ENCODE measurements at regions not wholly inside any gene's neighbourhood (a gene's known extent, or its start where the extent isn't known, plus 50 kb on each side); places are given as distances from the start of the nearest gene placed in this dataset.
"Not testable (repeated sequence)": the region's sequence is repeated elsewhere in the genome, so short reads cannot be mapped to it uniquely, and the experiment has no call there.

- Histone ChIP-seq H3K9me3 (ENCODE audit: control insufficient read depth, low read length) (no peaks in the 10 kb centered on the region), H3K4me1 (ENCODE audit: control insufficient read depth, insufficient read depth, low read length) (peaks cover 34% of the 10 kb centered on the region), H3K27me3 (replicated peaks; ENCODE audit: control insufficient read depth, insufficient read depth, low read length) (no peaks in the 10 kb centered on the region), H3K9ac (ENCODE audit: low read length) (peak overlapping the region; percentile 39), H3K4me3 (ENCODE audit: low read length) (peak overlapping the region; percentile 36), H3K36me3 (ENCODE audit: control insufficient read depth, insufficient read depth, low read length, severe bottlenecking) (no peaks in the 10 kb centered on the region)
- peak; percentile 59 for DNase-seq (ENCODE audit: low read depth)
These were observed 298.2 kb upstream of the COL3A1 start for GRCh38 chr2:188676010-188676400.

GRCh38 chr2:188677142-188677541 lies 297.0 kb upstream of the COL3A1 start:
- H3K4me1 ChIP-seq (ENCODE audit: control insufficient read depth, insufficient read depth, low read length): peaks cover 34% of the 10 kb centered on the region
- H3K27me3 ChIP-seq (replicated peaks; ENCODE audit: control insufficient read depth, insufficient read depth, low read length): no peaks in the 10 kb centered on the region
- no peak overlapping the region for H3K4me3 ChIP-seq (ENCODE audit: low read length)
- no peaks in the 10 kb centered on the region for H3K36me3 ChIP-seq (ENCODE audit: control insufficient read depth, insufficient read depth, low read length, severe bottlenecking)
- no peak overlapping the region for H3K9ac ChIP-seq (ENCODE audit: low read length)
- H3K9me3 ChIP-seq (ENCODE audit: control insufficient read depth, low read length): no peaks in the 10 kb centered on the region
- no peak for DNase-seq (ENCODE audit: low read depth)

GRCh38 chr2:188678882-188679281 lies 295.3 kb upstream of the COL3A1 start:
- H3K9ac ChIP-seq (ENCODE audit: low read length): no peak overlapping the region
- peaks cover 34% of the 10 kb centered on the region for H3K4me1 ChIP-seq (ENCODE audit: control insufficient read depth, insufficient read depth, low read length)
- H3K9me3 ChIP-seq (ENCODE audit: control insufficient read depth, low read length): no peaks in the 10 kb centered on the region
- H3K36me3 ChIP-seq (ENCODE audit: control insufficient read depth, insufficient read depth, low read length, severe bottlenecking): no peaks in the 10 kb centered on the region
- H3K27me3 ChIP-seq (replicated peaks; ENCODE audit: control insufficient read depth, insufficient read depth, low read length): no peaks in the 10 kb centered on the region
- DNase-seq (ENCODE audit: low read depth): peak; percentile 84
- H3K4me3 ChIP-seq (ENCODE audit: low read length): no peak overlapping the region

- H3K4me3 ChIP-seq (ENCODE audit: low read length): no peak overlapping the region
- no peaks in the 10 kb centered on the region for H3K36me3 ChIP-seq (ENCODE audit: control insufficient read depth, insufficient read depth, low read length, severe bottlenecking)
- DNase-seq (ENCODE audit: low read depth): no peak
- H3K9ac ChIP-seq (ENCODE audit: low read length): no peak overlapping the region
- H3K9me3 ChIP-seq (ENCODE audit: control insufficient read depth, low read length): no peaks in the 10 kb centered on the region
- no peaks in the 10 kb centered on the region for H3K27me3 ChIP-seq (replicated peaks; ENCODE audit: control insufficient read depth, insufficient read depth, low read length)
- peaks cover 8% of the 10 kb centered on the region for H3K4me1 ChIP-seq (ENCODE audit: control insufficient read depth, insufficient read depth, low read length)
These were observed 291.3 kb upstream of the COL3A1 start for GRCh38 chr2:188682838-188683237.

- Histone ChIP-seq H3K4me3 (ENCODE audit: low read length) (no peak overlapping the region), H3K9me3 (ENCODE audit: control insufficient read depth, low read length) (no peaks in the 10 kb centered on the region), H3K36me3 (ENCODE audit: control insufficient read depth, insufficient read depth, low read length, severe bottlenecking) (no peaks in the 10 kb centered on the region), H3K9ac (ENCODE audit: low read length) (no peak overlapping the region), H3K27me3 (replicated peaks; ENCODE audit: control insufficient read depth, insufficient read depth, low read length) (no peaks in the 10 kb centered on the region), H3K4me1 (ENCODE audit: control insufficient read depth, insufficient read depth, low read length) (no peaks in the 10 kb centered on the region)
- no peak for DNase-seq (ENCODE audit: low read depth)
These were observed 289.4 kb upstream of the COL3A1 start for GRCh38 chr2:188684795-188685194.

GRCh38 chr2:188693111-188693510 lies 281.1 kb upstream of the COL3A1 start:
- no peak for DNase-seq (ENCODE audit: low read depth)
- Histone ChIP-seq H3K4me3 (ENCODE audit: low read length) (no peak overlapping the region), H3K4me1 (ENCODE audit: control insufficient read depth, insufficient read depth, low read length) (no peaks in the 10 kb centered on the region), H3K36me3 (ENCODE audit: control insufficient read depth, insufficient read depth, low read length, severe bottlenecking) (no peaks in the 10 kb centered on the region), H3K9me3 (ENCODE audit: control insufficient read depth, low read length) (no peaks in the 10 kb centered on the region), H3K27me3 (replicated peaks; ENCODE audit: control insufficient read depth, insufficient read depth, low read length) (no peaks in the 10 kb centered on the region), H3K9ac (ENCODE audit: low read length) (no peak overlapping the region)

- H3K36me3 ChIP-seq (ENCODE audit: control insufficient read depth, insufficient read depth, low read length, severe bottlenecking): no peaks in the 10 kb centered on the region
- no peak overlapping the region for H3K9ac ChIP-seq (ENCODE audit: low read length)
- no peaks in the 10 kb centered on the region for H3K4me1 ChIP-seq (ENCODE audit: control insufficient read depth, insufficient read depth, low read length)
- H3K9me3 ChIP-seq (ENCODE audit: control insufficient read depth, low read length): no peaks in the 10 kb centered on the region
- DNase-seq (ENCODE audit: low read depth): no peak
- no peaks in the 10 kb centered on the region for H3K27me3 ChIP-seq (replicated peaks; ENCODE audit: control insufficient read depth, insufficient read depth, low read length)
- H3K4me3 ChIP-seq (ENCODE audit: low read length): no peak overlapping the region
These were observed 280.4 kb upstream of the COL3A1 start for GRCh38 chr2:188693771-188694170.

- peak; percentile 78 for DNase-seq (ENCODE audit: low read depth)
- Histone ChIP-seq H3K4me1 (ENCODE audit: control insufficient read depth, insufficient read depth, low read length) (no peaks in the 10 kb centered on the region), H3K9me3 (ENCODE audit: control insufficient read depth, low read length) (no peaks in the 10 kb centered on the region), H3K36me3 (ENCODE audit: control insufficient read depth, insufficient read depth, low read length, severe bottlenecking) (no peaks in the 10 kb centered on the region), H3K27me3 (replicated peaks; ENCODE audit: control insufficient read depth, insufficient read depth, low read length) (no peaks in the 10 kb centered on the region), H3K4me3 (ENCODE audit: low read length) (no peak overlapping the region), H3K9ac (ENCODE audit: low read length) (no peak overlapping the region)
These were observed 278.2 kb upstream of the COL3A1 start for GRCh38 chr2:188695953-188696352.

GRCh38 chr2:188698151-188698550 lies 276.0 kb upstream of the COL3A1 start:
- not testable (repeated sequence) for H3K4me3 ChIP-seq (ENCODE audit: low read length); H3K27me3 ChIP-seq (replicated peaks; ENCODE audit: control insufficient read depth, insufficient read depth, low read length); H3K36me3 ChIP-seq (ENCODE audit: control insufficient read depth, insufficient read depth, low read length, severe bottlenecking); H3K9me3 ChIP-seq (ENCODE audit: control insufficient read depth, low read length); H3K4me1 ChIP-seq (ENCODE audit: control insufficient read depth, insufficient read depth, low read length); DNase-seq (ENCODE audit: low read depth); H3K9ac ChIP-seq (ENCODE audit: low read length)

GRCh38 chr2:188701836-188702235 lies 272.3 kb upstream of the COL3A1 start:
- DNase-seq (ENCODE audit: low read depth): peak; percentile 42
- Histone ChIP-seq H3K4me1 (ENCODE audit: control insufficient read depth, insufficient read depth, low read length) (no peaks in the 10 kb centered on the region), H3K9ac (ENCODE audit: low read length) (no peak overlapping the region), H3K27me3 (replicated peaks; ENCODE audit: control insufficient read depth, insufficient read depth, low read length) (no peaks in the 10 kb centered on the region), H3K4me3 (ENCODE audit: low read length) (no peak overlapping the region), H3K36me3 (ENCODE audit: control insufficient read depth, insufficient read depth, low read length, severe bottlenecking) (no peaks in the 10 kb centered on the region), H3K9me3 (ENCODE audit: control insufficient read depth, low read length) (no peaks in the 10 kb centered on the region)

GRCh38 chr2:188705191-188705590 lies 269.0 kb upstream of the COL3A1 start:
- H3K4me1 ChIP-seq (ENCODE audit: control insufficient read depth, insufficient read depth, low read length): no peaks in the 10 kb centered on the region

GRCh38 chr2:188713961-188714360 lies 260.2 kb upstream of the COL3A1 start:
- Histone ChIP-seq H3K4me1 (ENCODE audit: control insufficient read depth, insufficient read depth, low read length) (no peaks in the 10 kb centered on the region), H3K4me3 (ENCODE audit: low read length) (no peak overlapping the region), H3K9ac (ENCODE audit: low read length) (no peak overlapping the region), H3K27me3 (replicated peaks; ENCODE audit: control insufficient read depth, insufficient read depth, low read length) (no peaks in the 10 kb centered on the region), H3K36me3 (ENCODE audit: control insufficient read depth, insufficient read depth, low read length, severe bottlenecking) (no peaks in the 10 kb centered on the region), H3K9me3 (ENCODE audit: control insufficient read depth, low read length) (peaks cover 6% of the 10 kb centered on the region)
- DNase-seq (ENCODE audit: low read depth): no peak

More at GRCh38 chr2:188705191-188705590, 269.0 kb upstream of the COL3A1 start:
- peak; percentile 40 for DNase-seq (ENCODE audit: low read depth)
- Histone ChIP-seq H3K36me3 (ENCODE audit: control insufficient read depth, insufficient read depth, low read length, severe bottlenecking) (no peaks in the 10 kb centered on the region), H3K27me3 (replicated peaks; ENCODE audit: control insufficient read depth, insufficient read depth, low read length) (no peaks in the 10 kb centered on the region), H3K9me3 (ENCODE audit: control insufficient read depth, low read length) (peaks cover 6% of the 10 kb centered on the region), H3K9ac (ENCODE audit: low read length) (no peak overlapping the region), H3K4me3 (ENCODE audit: low read length) (no peak overlapping the region)
